HG02870 (cell line): ENCODE measurements at regions not wholly inside any gene's neighbourhood (a gene's known extent, or its start where the extent isn't known, plus 50 kb on each side); places are given as distances from the start of the nearest gene placed in this dataset.
A peak's percentile ranks its signal among the peaks of the same experiment; 100 is the strongest.
"Not testable (repeated sequence)": the region's sequence is repeated elsewhere in the genome, so short reads cannot be mapped to it uniquely, and the experiment has no call there.

Experiments used
- ATAC-seq: cut with Tn5 transposase; IDR thresholded peaks from one replicate; pipeline ENCODE4 v1.9.1; 2021; ENCODE audit warnings: mild to moderate bottlenecking, moderate library complexity; ENCODE audit not compliant: unreplicated experiment

GRCh38 chr9:82052081-82052480 is 63.5 kb downstream of the SPATA31D1 start:
- ATAC-seq, result no peak

- ATAC-seq, result no peak
These were observed 65.9 kb downstream of the SPATA31D1 start for GRCh38 chr9:82054264-82055015.

GRCh38 chr9:82057805-82058204 is 69.2 kb downstream of the SPATA31D1 start:
- ATAC-seq, result no peak

GRCh38 chr9:82061801-82062200 is 73.2 kb downstream of the SPATA31D1 start:
- not testable (repeated sequence) for ATAC-seq

- no peak for ATAC-seq
These were observed 73.7 kb downstream of the SPATA31D1 start for GRCh38 chr9:82062245-82062644.

GRCh38 chr9:82073551-82074543 is 85.3 kb downstream of the SPATA31D1 start:
- ATAC-seq, result no peak

GRCh38 chr9:82080265-82080664 is 91.7 kb downstream of the SPATA31D1 start:
- no peak for ATAC-seq

- ATAC-seq, result no peak
These were observed 92.9 kb downstream of the SPATA31D1 start for GRCh38 chr9:82081496-82081895.

- ATAC-seq, result no peak
These were observed 94.0 kb downstream of the SPATA31D1 start for GRCh38 chr9:82082563-82082962.

GRCh38 chr9:82088591-82088990 is 100.0 kb downstream of the SPATA31D1 start:
- no peak for ATAC-seq

GRCh38 chr9:82090046-82090445 is 101.5 kb downstream of the SPATA31D1 start:
- no peak for ATAC-seq

GRCh38 chr9:82091100-82091499 is 102.5 kb downstream of the SPATA31D1 start:
- ATAC-seq, result peak; percentile 7

GRCh38 chr9:82091610-82092009 is 103.0 kb downstream of the SPATA31D1 start:
- ATAC-seq, result peak; percentile 77

- no peak for ATAC-seq
These were observed 112.9 kb downstream of the SPATA31D1 start for GRCh38 chr9:82101475-82101874.

GRCh38 chr9:82104252-82104651 is 115.7 kb downstream of the SPATA31D1 start:
- ATAC-seq, result no peak

- ATAC-seq, result no peak
These were observed 117.2 kb downstream of the SPATA31D1 start for GRCh38 chr9:82105729-82106128.

GRCh38 chr9:82106536-82106935 is 118.0 kb downstream of the SPATA31D1 start:
- no peak for ATAC-seq

- ATAC-seq, result no peak
These were observed 119.9 kb downstream of the SPATA31D1 start for GRCh38 chr9:82108474-82108873.

- no peak for ATAC-seq
These were observed 120.4 kb downstream of the SPATA31D1 start for GRCh38 chr9:82108941-82109340.

GRCh38 chr9:82109626-82110025 is 121.1 kb downstream of the SPATA31D1 start:
- ATAC-seq, result no peak

GRCh38 chr9:82110881-82111280 is 122.3 kb downstream of the SPATA31D1 start:
- no peak for ATAC-seq

GRCh38 chr9:82115331-82115730 is 126.8 kb downstream of the SPATA31D1 start:
- no peak for ATAC-seq
